Motor neuron (in vitro differentiated cells): ENCODE measurements at regions not wholly inside any gene's neighbourhood (a gene's known extent, or its start where the extent isn't known, plus 50 kb on each side); places are given as distances from the start of the nearest gene placed in this dataset.
A peak's percentile ranks its signal among the peaks of the same experiment; 100 is the strongest.
"Not testable (repeated sequence)": the region's sequence is repeated elsewhere in the genome, so short reads cannot be mapped to it uniquely, and the experiment has no call there.

Experiments
- ATAC-seq, 8 experiments: fragments of 200-7000 bp; cut with Tn5 transposase; replicated peaks in 6 of 8; 2 replicates each; pipeline ENCODE4 v1.8.0; 2021; ENCODE audit warnings: mild to moderate bottlenecking in 8 of 8, moderate library complexity in 8 of 8
- H3K27ac ChIP-seq, 2 donors: fragments of 250-450 bp; sonication (Bioruptor Pico); 2 replicates each; pipeline ENCODE4 v1.9.0; 2021; ENCODE audit warnings: antibody characterized with exemption in 2 of 2, mild to moderate bottlenecking in 2 of 2, moderate library complexity in 1 of 2
- H3K4me1 ChIP-seq, 2 donors: fragments of 250-450 bp; sonication (Bioruptor Pico); replicated peaks in 1 of 2; 2 replicates each; pipeline ENCODE4 v1.6.1; 2021; ENCODE audit warnings: antibody characterized with exemption in 2 of 2, mild to moderate bottlenecking in 2 of 2, moderate library complexity in 1 of 2
- H3K4me3 ChIP-seq, 5 donors: fragments of 250-450 bp; sonication (Bioruptor Pico); 2 replicates each; pipeline ENCODE4 v1.9.0; 2021; ENCODE audit warnings: antibody characterized with exemption in 5 of 5, mild to moderate bottlenecking in 5 of 5, moderate library complexity in 4 of 5
- WGBS, 10 experiments: fragments of 450-650 bp; shearing (Covaris generic); methylation state at CpG; one replicate each; pipeline ENCODE4 v1.0.0; 2022; 5-methylcytosine and 5-hydroxymethylcytosine counted together
- in situ Hi-C, 9 experiments: fragments of 400-800 bp; cut with MboI; loops; one replicate each; pipeline ENCODE4 v1.15.0; 2021; ENCODE audit warnings: low sequenced_read_pairs in 9 of 9, low pct_unique_long_range_greater_than_20kb in 2 of 9; ENCODE audit not compliant: unreplicated experiment in 9 of 9

- Histone ChIP-seq H3K4me1 (peaks cover 23 to 27% of the 10 kb centered on the region in 2 donors), H3K4me3 (no peak overlapping the region), H3K27ac (peak overlapping the region; percentile 34 to 70)
- peak; percentile 8 to 91 (median 80) for ATAC-seq
- in situ Hi-C loops: no loop called here
- 0 to 58% (median 33%) methylated on average over 1 to 6 of the region's 9 CpGs; no CpG with 5 or more reads in 2 of the 10 experiments for WGBS, 10 experiments
These were observed 561.9 kb upstream of the ID2 start for GRCh38 chr2:8119782-8120505.

- Histone ChIP-seq H3K27ac (no peak overlapping the region), H3K4me1 (peaks cover 23 to 27% of the 10 kb centered on the region in 2 donors), H3K4me3 (no peak overlapping the region)
- in situ Hi-C loops: no loop called here
- 24 to 95% (median 82%) methylated on average over 2 to 6 of the region's 6 CpGs; no CpG with 5 or more reads in 2 of the 10 experiments for WGBS, 10 experiments
- ATAC-seq: no peak
These were observed 561.4 kb upstream of the ID2 start for GRCh38 chr2:8120506-8120860.

- Histone ChIP-seq H3K27ac (no peak overlapping the region), H3K4me1 (peaks cover 23 to 27% of the 10 kb centered on the region in 2 donors), H3K4me3 (no peak overlapping the region)
- WGBS, 10 experiments: 27 to 100% (median 76%) methylated on average over 1 to 8 of the region's 10 CpGs
- no peak for ATAC-seq
- in situ Hi-C loops: no loop called here
These were observed 560.6 kb upstream of the ID2 start for GRCh38 chr2:8121022-8121825.

DNA sequence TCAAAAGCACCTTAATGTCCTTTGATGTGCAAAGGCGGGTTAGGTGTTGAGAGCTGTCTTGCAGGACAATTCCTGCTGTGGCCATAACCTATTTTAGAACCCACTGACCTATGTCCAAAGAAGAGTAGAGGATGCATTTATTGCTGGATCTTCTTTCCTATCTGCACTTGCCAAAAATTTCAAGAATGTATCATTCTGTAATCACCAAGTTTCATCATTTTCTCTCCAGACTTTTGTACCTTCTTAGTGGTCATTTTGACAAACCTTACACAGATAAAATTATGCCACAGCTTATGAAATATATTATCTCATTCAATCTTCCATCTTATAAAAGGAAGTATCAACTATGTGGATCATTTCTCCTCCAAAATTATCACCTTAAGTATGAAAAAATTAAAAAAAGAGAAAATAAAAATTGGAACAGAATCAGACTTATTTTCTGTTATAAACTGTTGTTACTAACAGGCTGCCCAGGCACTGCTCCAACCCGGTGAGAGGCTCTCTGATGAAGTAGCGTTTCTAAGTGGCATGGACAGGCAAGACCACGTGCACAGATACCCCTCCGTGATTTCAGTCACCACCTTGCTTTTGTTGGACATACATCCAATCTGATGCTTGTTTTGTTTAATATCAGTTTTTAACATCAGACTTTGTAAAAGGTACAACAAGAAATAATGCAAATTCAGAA, 559.9 kb upstream of the ID2 start:
- peaks cover 23 to 27% of the 10 kb centered on the region in 2 donors for H3K4me1 ChIP-seq
- 31 to 100% (median 92%) methylated on average over 3 to 5 of the region's 5 CpGs; no CpG with 5 or more reads in 1 of the 10 experiments for WGBS, 10 experiments
- in situ Hi-C loops: no loop called here
- no peak overlapping the region for H3K4me3 ChIP-seq
- no peak overlapping the region for H3K27ac ChIP-seq
- no peak for ATAC-seq

- H3K27ac ChIP-seq: no peak overlapping the region
- peak in 2 of 8 experiments; percentile 83 to 91 for ATAC-seq
- in situ Hi-C loops: no loop called here
- H3K4me3 ChIP-seq: no peak overlapping the region
- H3K4me1 ChIP-seq: peaks cover 23 to 27% of the 10 kb centered on the region in 2 donors
- 25 to 100% (median 87%) methylated on average over 2 to 7 of the region's 7 CpGs; no CpG with 5 or more reads in 1 of the 10 experiments for WGBS, 10 experiments
These were observed 559.3 kb upstream of the ID2 start for GRCh38 chr2:8122520-8122919.

DNA sequence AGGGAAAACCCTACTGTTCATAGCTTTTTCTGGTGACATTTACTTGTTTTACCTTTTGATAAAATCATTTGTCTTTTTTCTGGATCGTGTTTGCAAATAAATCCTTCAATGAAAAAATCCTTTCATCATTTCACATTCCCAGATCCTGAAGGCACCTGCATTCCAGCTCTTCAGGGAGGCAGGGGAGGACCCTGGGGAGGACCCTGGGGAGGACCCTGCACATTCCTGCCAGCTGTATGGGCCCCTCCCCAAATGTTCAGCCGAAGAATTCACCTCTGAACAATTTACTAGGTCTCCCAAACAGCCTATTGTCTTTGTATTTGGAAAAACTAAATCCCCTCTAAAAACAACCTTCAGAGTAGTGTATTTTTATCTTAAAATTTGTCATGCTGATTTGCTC, 558.4 kb upstream of the ID2 start:
- ATAC-seq: no peak
- Histone ChIP-seq H3K4me1 (peaks cover 23 to 24% of the 10 kb centered on the region in 2 donors), H3K4me3 (no peak overlapping the region), H3K27ac (no peak overlapping the region)
- in situ Hi-C loops: no loop called here
- WGBS, 10 experiments: 31 to 100% (median 91%) methylated on average over 1 to 2 of the region's 2 CpGs

GRCh38 chr2:8125741-8126711, 555.8 kb upstream of the ID2 start:
- in situ Hi-C loops: no loop called here
- WGBS, 10 experiments: 61 to 100% (median 82%) methylated on average over 1 to 12 of the region's 12 CpGs
- no peak overlapping the region for H3K27ac ChIP-seq
- H3K4me1 ChIP-seq: peaks cover 0 to 2% of the 10 kb centered on the region in 2 donors
- H3K4me3 ChIP-seq: no peak overlapping the region
- ATAC-seq: no peak

DNA sequence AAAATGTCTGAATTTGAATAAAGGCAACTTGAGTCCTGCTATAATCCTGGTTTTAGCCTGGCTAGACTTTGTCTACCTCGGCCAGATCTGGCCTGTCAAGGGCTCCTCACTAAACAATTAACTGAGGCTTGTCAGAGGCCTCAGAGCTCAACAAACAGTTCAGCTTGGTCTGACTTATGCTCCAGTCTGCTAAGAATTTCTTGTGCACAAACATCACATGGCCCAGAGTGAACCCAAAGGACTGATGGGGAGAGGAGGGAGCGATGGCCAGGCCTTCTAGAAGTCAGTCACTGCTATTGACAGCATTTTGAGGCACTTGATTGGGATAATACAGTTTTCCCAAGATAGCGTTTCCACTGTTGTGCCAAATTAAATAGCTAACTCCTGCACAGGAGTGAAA, 555.1 kb upstream of the ID2 start:
- H3K4me3 ChIP-seq: no peak overlapping the region
- no peak for ATAC-seq
- 80 to 90% (median 87%) methylated on average over 1 to 3 of the region's 3 CpGs; no CpG with 5 or more reads in 4 of the 10 experiments for WGBS, 10 experiments
- no peaks in the 10 kb centered on the region for H3K4me1 ChIP-seq
- H3K27ac ChIP-seq: no peak overlapping the region
- in situ Hi-C loops: no loop called here

DNA sequence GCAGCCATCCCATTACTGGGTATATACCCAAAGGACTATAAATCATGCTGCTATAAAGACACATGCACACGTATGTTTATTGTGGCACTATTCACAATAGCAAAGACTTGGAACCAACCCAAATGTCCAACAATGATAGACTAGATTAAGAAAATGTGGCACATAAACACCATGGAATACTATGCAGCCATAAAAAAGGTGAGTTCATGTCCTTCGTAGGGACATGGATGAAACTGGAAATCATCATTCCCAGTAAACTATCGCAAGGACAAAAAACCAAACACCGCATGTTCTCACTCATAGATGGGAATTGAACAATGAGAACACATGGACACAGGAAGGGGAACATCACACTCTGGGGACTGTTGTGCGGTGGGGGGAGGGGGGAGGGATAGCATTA, 550.4 kb upstream of the ID2 start:
- in situ Hi-C loops, ATAC-seq: not testable (repeated sequence)

DNA sequence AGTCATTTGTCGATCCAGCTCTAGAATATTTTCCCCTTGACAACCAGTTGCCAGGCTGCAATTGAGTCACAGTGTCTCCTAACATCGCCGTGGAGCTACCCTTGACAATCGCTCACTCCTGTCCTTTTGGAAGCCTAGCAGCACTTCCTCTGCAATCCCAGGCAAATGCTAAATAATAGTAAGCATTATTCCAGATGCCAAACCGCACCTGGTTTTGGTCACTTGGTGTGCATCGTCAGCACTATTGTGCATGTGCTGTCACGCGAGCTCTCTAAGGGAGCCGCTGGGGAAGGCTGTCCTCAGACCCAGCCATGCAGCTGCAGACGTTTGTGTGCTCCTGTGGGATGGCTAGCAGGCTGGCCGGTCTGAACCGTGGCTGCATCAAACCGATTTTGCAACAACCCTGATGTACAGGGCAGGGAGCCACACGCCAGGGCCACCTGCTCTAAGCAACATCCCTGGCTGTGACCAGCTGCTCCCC, 549.5 kb upstream of the ID2 start:
- H3K4me1 ChIP-seq: peaks cover 24 to 27% of the 10 kb centered on the region in 2 donors
- no peak overlapping the region for H3K4me3 ChIP-seq
- peak in 5 of 8 experiments; percentile 85 to 94 (median 91) for ATAC-seq
- in situ Hi-C loops: no loop called here
- H3K27ac ChIP-seq: peak overlapping the region; percentile 9 to 70
- 0 to 85% (median 18%) methylated on average over 1 to 6 of the region's 14 CpGs; no CpG with 5 or more reads in 2 of the 10 experiments for WGBS, 10 experiments

More for the DNA sequence above, 550.4 kb upstream of the ID2 start:
- H3K27ac ChIP-seq, H3K4me3 ChIP-seq: not testable (repeated sequence)
- no CpG with 5 or more reads among the region's 5 CpGs for WGBS, 10 experiments
- H3K4me1 ChIP-seq: peaks cover 24 to 27% of the 10 kb centered on the region in 2 donors

DNA sequence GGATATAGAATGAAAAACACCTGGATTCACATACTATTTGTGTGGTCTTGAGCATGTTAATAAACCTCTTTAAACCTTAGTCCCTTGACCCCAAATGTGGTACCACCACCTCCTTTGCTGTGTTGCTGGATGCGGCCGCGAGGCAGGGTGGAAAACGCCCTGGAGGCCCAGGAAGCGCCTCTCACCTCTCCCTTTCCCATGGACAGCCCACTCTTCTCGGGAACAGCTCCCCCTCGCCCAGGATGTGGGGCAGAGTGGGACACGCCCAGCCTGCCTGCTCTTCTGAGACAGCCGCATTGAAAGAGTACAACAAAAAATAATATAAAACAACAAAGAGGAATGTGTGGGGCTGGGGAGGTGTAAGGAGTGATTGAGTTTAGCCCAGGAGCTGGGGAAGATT, 549.0 kb upstream of the ID2 start:
- Histone ChIP-seq H3K4me3 (no peak overlapping the region), H3K27ac (peak overlapping the region in 1 of 2 donors; percentile 70), H3K4me1 (peaks cover 24 to 27% of the 10 kb centered on the region in 2 donors)
- WGBS, 10 experiments: 69 to 100% (median 95%) methylated on average over 2 to 6 of the region's 9 CpGs; no CpG with 5 or more reads in 6 of the 10 experiments
- in situ Hi-C loops: no loop called here
- ATAC-seq: peak in 5 of 8 experiments; percentile 2 to 37 (median 27)

GRCh38 chr2:8133363-8133762, 548.5 kb upstream of the ID2 start:
- in situ Hi-C loops: no loop called here
- no peak for ATAC-seq
- H3K4me1 ChIP-seq: peaks cover 24 to 27% of the 10 kb centered on the region in 2 donors
- 80 to 100% (median 94%) methylated on average over 1 to 10 of the region's 11 CpGs; no CpG with 5 or more reads in 2 of the 10 experiments for WGBS, 10 experiments
- H3K4me3 ChIP-seq: no peak overlapping the region
- H3K27ac ChIP-seq: peak overlapping the region in 1 of 2 donors; percentile 70
